M059J (cell line): ENCODE measurements at regions not wholly inside any gene's neighbourhood (a gene's known extent, or its start where the extent isn't known, plus 50 kb on each side); places are given as distances from the start of the nearest gene placed in this dataset.

Experiments
- DNase-seq: peaks from one replicate; pipeline ENCODE4 v3.0.0-alpha.2; 2012; ENCODE audit warnings: low read depth

- DNase-seq = no peak
Measured at GRCh38 chr2:13014783-13015182, 298.0 kb downstream of the TRIB2 start.

- no peak for DNase-seq
Measured at GRCh38 chr2:13015532-13016320, 299.0 kb downstream of the TRIB2 start.

- DNase-seq = no peak
Measured at GRCh38 chr2:13018490-13018889, 301.8 kb downstream of the TRIB2 start.

GRCh38 chr2:13019781-13020180 lies 303.0 kb downstream of the TRIB2 start:
- no peak for DNase-seq

- DNase-seq = no peak
Measured at GRCh38 chr2:13020469-13020868, 303.7 kb downstream of the TRIB2 start.

GRCh38 chr2:13021470-13021957 lies 304.8 kb downstream of the TRIB2 start:
- no peak for DNase-seq

GRCh38 chr2:13030606-13031005 lies 313.9 kb downstream of the TRIB2 start:
- no peak for DNase-seq

GRCh38 chr2:13034861-13035260 lies 318.1 kb downstream of the TRIB2 start:
- peak; percentile 17 for DNase-seq

GRCh38 chr2:13035866-13036265 lies 319.1 kb downstream of the TRIB2 start:
- DNase-seq = no peak

GRCh38 chr2:13040043-13040442 lies 323.3 kb downstream of the TRIB2 start:
- no peak for DNase-seq

- DNase-seq = no peak
Measured at GRCh38 chr2:13046557-13047165, 329.9 kb downstream of the TRIB2 start.

- DNase-seq = no peak
Measured at GRCh38 chr2:13050764-13051163, 334.0 kb downstream of the TRIB2 start.

GRCh38 chr2:13052547-13052946 lies 335.8 kb downstream of the TRIB2 start:
- no peak for DNase-seq

GRCh38 chr2:13056259-13056843 lies 339.6 kb downstream of the TRIB2 start:
- DNase-seq = peak; percentile 4

GRCh38 chr2:13057671-13058070 lies 340.9 kb downstream of the TRIB2 start:
- no peak for DNase-seq

- DNase-seq = no peak
Measured at GRCh38 chr2:13066676-13067075, 349.9 kb downstream of the TRIB2 start.

GRCh38 chr2:13067508-13067907 lies 350.8 kb downstream of the TRIB2 start:
- DNase-seq = no peak

- no peak for DNase-seq
Measured at GRCh38 chr2:13089971-13090370, 373.2 kb downstream of the TRIB2 start.

GRCh38 chr2:13091455-13091854 lies 374.7 kb downstream of the TRIB2 start:
- DNase-seq = no peak

- no peak for DNase-seq
Measured at GRCh38 chr2:13091861-13092378, 375.2 kb downstream of the TRIB2 start.

GRCh38 chr2:13093416-13093991 lies 376.8 kb downstream of the TRIB2 start:
- DNase-seq = no peak

GRCh38 chr2:13102397-13103063 lies 385.8 kb downstream of the TRIB2 start:
- no peak for DNase-seq
